SH-SY5Y (cell line): ENCODE measurements at regions not wholly inside any gene's neighbourhood (a gene's known extent, or its start where the extent isn't known, plus 50 kb on each side); places are given as distances from the start of the nearest gene placed in this dataset.

ENCODE experiments used
- GATA2 ChIP-seq: IDR thresholded peaks from 2 replicates; pipeline ENCODE4 v1.6.1; 2011; ENCODE audit warnings: mild to moderate bottlenecking, low read depth, low read length
- GATA3 ChIP-seq: IDR thresholded peaks from 2 replicates; pipeline ENCODE4 v1.6.1; 2011; ENCODE audit warnings: low read depth, mild to moderate bottlenecking, low read length, moderate library complexity

DNA sequence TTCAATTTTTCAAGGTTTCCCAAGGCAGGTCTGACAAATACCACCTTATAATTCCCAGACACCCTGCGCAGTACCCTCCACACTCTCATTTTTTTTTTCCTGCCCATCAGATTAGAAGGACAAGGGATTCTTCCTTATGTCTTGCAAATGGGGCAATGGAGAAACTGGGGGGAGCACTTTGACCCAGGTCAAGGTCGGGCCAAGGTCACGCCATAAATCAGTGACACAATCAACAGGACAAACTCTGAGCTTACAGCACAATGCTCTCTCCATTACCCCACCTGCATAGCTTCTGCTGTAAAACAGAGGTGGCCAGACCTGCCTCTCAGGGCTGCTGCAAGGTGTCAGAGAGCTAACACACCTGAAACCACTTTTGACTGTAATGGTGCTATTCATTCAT lies 254.4 kb upstream of the ZMIZ1 start:
- no peak for TF ChIP-seq GATA2
- no peak for TF ChIP-seq GATA3

DNA sequence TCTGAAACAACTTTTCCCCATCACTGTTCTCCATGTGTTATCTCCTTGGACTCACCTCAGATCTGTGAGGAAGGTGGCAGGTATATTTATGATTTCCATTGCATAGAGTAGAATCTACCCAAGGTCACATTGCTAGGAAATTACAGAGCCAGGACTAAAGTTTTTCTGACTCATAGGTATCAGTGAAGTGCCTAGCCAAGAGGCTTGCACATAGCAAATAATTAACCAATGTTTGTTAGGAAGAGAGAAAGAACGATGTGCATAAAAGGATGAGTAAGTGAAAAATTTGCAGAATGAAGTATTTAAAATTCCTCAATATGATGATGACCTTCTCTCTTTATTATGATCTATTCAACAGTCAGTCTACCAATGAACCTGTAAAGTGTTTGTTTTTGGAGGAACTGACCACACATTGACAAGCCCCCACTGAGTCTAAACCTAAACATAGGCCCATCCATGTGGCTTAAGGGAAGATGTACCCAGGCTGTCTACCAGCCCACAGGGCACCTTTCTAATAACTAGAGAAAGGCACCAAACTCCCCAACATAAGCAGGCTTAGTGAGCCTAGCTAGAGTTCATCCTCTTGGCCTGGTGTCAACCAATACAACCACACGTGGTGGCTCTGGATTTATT lies 252.9 kb upstream of the ZMIZ1 start:
- TF ChIP-seq GATA3 (no peak), GATA2 (no peak)

DNA sequence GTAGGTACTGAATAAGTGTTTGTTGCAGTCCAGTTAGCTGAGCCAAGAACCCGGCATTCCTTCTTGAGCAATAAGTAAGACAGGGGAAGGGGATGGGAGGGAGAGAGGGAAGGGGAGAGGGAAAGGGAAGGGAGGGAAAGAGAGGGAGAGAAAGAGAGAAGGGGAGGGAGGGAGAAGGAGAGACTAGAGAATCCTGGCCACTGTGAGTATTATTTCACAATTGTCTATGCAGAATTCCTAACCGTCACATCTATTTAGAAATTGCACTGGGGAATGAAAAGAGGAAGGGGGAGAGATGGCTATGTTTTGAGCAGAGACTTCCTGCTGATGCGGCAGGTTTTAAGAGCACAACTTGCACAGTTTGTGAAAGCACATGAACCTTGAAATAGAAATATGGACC lies 251.4 kb upstream of the ZMIZ1 start:
- TF ChIP-seq GATA3: no peak
- no peak for TF ChIP-seq GATA2

DNA sequence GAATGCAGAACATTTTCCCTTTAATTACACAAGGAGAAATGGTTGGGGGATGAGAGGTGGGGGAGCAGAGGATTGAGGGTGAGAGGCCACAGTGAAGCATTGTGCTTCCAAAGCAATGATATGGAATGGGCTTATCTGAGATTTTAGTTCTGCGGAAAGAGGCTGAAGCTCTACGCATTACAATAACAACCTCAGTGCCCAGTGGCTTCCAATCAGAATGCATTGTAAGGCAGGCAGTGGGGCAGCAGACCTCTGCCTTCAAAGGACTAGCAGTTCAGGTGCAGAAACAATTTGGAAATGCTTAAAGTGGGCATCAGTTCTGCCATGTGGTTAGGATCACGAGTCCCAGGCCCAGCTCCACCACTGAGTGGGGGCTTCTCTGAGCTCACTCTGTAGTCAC lies 251.0 kb upstream of the ZMIZ1 start:
- TF ChIP-seq GATA2 (no peak), GATA3 (no peak)

DNA sequence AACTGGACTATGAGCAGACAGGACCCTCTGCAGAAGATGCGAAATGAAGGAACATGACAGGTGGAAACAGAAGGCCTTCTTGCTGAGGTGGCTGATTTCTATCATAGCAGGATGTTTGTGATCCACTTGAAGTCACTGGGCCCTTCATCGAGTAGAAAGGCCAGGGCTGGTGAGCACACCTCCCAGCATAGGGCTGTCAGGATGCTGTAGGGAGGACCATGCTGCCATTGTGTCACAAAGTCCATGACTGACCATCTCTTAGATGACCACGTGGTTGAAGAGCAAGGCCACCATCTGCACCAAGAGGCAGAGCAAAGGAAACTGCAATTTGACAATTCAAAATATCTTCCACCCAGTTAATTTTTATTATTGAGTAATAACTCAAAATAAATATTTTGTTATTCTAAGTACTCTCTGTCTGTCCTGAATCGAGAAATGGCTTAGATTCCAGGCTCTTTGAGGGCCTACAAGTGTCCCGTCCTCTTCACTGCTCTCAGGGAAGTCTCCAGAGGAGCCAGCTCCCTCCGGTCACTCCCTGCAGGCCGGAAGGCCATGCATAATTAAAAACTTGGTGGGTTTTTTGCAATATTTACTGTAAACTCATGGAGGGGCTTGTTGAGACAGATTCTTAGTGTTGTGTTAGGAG lies 249.3 kb upstream of the ZMIZ1 start:
- TF ChIP-seq GATA2 (no peak), GATA3 (no peak)

DNA sequence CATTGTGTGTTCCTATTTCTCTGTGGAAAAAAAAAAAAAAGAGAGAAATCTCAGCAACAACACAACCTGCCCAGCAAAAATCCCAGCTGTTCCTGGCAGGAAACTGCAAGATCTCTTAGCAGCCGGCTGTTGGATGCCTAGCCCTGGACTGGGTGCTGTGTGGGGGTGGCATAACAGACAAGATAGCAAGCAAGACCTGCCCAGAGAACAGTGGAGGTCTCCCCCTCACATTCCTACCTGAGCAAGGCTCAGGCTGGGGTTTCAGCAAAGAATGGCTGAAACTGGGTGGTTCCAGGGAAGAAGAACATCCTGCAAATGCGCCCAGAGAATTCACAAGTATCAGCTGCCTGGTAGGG lies 248.8 kb upstream of the ZMIZ1 start:
- TF ChIP-seq GATA3 (no peak), GATA2 (no peak)

DNA sequence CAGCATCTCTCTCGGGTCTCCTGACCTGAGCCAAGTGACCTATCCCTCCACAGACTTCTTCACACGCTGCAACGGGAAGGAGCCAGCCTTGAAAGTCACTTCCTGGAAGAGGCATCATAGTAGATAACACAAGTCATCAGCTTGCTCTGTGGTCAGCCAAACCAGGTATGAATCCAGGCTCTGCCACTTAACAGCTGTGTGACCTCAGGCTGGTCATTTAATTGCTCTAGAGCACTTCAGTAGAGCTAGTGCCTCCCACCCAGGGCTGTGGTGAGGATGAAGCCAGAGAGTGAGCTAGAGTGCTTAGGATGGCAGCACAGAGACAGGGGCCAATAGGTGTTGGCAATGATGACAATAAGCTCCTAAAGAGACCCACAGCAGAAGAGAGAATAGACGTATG lies 247.7 kb upstream of the ZMIZ1 start:
- TF ChIP-seq GATA3 (no peak), GATA2 (no peak)

DNA sequence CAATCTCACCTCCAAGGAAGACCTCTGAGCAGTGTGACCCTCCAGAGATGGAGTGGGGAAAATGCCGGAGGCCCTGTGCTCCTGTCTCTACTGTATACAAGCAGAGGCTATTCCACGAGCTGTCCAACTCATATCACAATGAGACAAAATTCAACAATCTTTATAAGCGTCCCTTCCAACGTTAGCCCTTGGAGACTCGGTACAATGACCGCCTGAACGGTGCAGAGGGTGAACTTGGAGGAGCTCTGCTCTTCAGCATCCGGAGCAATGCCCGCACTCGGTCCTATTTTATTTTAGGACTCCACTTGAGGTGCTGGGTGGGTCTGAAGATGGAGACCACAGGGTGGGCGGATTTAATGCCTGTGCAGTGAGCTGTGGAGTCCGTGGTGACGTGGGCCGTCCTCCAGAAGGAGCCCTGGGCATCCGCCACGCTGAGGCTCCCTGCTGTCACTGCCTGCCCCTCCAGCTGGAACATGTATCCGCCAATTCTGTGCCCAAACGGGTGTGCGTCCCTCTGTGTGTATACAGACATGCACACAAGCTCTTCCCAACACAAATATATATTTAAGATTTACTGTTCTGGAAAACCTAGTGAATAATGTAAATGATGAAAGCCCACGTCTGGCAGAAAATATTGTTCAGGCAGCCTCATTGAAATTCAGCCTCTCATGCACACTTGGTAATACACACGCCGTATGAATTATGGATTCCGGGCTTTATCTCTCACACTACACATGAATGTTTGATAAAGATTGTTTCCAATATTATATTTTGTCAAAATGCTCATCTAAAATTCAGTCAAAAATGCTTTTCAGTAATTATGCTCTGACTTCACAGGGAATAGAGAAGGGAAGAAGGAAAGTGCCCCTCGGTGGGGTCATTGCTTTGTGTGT lies 239.9 kb upstream of the ZMIZ1 start:
- no peak for TF ChIP-seq GATA3
- TF ChIP-seq GATA2: no peak

DNA sequence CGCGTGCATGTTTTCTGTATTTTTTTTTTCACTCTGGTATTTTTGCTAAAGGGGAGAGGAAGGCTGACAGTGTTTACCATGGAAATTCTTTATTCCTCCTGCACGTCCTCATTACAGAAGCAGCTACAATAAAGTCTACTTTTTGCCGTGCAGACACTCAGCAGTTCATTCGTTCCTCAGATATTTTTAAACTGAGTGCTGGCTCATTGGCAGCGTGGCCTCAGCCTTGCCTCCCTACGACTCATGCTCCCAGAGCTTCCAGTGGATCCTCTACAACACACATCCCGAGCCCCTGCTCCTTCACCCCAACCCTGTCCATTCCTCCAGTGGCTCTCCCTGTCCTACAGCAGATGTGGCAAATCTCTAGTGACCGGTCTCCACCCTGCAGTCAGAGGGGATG lies 239.2 kb upstream of the ZMIZ1 start:
- TF ChIP-seq GATA3 (no peak), GATA2 (no peak)

DNA sequence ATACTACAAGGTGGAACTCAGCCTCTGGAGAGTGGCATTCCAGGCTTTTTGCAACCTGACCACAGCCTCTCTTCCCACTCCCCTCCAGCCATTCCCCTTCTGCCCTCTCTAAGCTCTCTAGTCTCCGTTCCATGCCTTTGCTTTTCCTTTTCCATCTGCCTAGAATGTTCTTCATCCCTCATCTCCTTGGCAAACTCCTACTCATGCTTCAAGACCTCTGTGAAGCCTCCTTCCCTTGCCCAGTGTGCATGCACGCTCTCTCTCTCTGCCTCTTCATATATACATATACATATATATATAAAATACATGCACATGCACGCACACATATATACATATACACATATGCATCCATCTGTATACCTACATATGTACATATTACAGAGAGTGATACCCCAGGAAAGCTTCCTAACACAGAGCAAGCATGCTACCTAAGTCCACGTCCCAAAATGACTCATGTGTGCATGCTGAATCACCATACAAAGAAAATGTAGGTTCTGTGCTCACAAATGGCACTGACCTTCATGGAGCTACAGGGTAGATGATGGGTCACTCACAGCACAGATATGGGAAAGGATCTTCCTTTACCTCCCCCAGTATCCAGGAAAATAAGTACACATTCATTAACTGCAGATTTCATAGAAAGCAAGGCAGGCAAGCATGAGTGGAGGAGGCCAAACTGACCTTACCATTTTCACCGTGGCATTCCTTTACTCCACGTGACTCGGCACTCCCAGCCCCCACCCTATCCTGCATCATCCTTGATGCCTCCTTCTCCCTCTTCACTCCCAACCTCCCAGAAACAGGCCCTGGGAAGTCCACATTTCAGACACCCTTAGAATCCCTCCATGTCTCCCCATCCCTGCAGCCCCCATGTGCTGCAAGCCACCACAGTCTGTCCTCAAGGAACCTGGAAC lies 238.4 kb upstream of the ZMIZ1 start:
- TF ChIP-seq GATA3: no peak
- TF ChIP-seq GATA2: no peak

DNA sequence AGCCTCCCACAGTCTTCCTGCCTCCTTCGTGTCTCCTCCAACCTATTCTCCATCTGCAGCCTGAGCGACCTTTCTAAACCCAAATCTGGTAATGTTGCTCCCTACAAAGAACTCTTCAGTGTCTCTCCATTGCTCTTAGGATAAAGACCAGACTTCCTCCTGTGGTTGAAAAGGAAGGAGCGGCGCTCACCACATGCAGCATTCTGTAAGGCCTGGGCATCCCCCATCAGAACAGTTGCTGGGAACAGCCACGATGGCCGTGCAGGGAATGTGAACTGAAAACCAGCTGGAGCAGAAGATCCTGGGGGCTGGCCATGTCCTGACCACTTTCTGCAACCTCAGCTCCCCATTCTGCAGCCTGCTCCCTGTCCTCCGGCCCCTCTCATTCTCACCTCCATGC lies 237.8 kb upstream of the ZMIZ1 start:
- TF ChIP-seq GATA2: no peak
- TF ChIP-seq GATA3: no peak

DNA sequence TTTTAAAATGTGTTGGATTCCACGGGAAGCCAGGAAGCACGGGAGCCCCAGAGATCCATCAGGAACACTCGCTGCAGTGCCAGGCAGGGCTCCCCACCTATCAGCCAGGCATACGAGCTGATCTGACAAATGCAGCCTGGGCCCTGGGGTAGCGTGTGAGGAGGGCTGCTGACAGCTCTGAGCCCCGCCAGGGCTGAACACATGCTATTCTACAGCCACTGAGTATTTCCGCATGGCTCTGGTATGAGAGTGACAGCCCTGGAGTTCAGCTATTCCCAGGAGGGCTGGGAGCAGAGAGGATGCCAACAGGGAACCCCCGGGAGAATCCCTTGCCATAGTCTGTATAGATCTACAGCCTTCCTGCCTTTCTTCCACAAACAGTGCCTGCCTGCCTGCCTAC lies 237.3 kb upstream of the ZMIZ1 start:
- TF ChIP-seq GATA3 (no peak), GATA2 (no peak)

DNA sequence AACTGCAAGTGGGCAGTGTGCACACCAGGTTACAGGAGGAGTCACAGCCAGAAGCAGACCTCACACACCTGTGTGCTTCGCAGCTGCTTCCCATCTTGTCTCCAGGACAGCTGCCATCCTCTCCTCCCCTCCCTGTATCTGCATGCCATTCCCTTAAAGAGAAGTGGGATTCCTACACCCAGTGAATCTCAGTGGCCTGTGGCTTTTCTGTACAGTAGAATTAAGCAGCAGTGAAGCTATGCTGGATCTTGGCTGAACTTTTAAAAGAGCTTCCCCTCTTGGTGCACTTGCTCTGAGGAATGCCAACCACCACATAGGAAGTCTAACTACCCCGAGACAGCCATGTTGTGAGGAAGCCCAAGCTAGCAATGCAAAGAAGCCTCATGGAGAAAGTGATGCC lies 236.5 kb upstream of the ZMIZ1 start:
- TF ChIP-seq GATA3 (no peak), GATA2 (no peak)

DNA sequence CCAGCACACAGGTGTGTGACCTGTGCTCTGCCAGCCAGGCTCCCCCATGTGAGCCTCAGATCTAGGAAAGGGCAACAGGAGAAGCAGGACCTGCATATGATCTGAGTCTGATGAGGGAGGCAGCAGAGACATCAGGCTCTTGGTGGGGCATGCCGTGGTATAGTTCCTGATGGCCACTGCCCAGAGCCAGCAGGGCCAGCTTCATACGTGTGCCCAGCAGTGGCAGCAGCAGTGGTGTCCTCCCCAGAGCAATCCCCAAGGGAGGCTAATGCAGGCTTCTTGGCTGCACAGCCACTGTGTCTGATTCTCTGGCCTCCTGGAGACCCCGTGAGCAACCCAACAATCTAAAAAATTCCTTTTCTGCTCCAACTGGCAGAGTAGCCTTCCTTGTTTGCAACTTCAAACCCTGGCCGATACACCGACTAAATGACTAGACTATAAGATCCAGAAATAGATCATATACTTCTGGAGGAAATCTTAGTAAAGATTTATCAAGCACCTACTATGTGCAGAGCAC lies 230.6 kb upstream of the ZMIZ1 start:
- TF ChIP-seq GATA2 (no peak), GATA3 (no peak)

DNA sequence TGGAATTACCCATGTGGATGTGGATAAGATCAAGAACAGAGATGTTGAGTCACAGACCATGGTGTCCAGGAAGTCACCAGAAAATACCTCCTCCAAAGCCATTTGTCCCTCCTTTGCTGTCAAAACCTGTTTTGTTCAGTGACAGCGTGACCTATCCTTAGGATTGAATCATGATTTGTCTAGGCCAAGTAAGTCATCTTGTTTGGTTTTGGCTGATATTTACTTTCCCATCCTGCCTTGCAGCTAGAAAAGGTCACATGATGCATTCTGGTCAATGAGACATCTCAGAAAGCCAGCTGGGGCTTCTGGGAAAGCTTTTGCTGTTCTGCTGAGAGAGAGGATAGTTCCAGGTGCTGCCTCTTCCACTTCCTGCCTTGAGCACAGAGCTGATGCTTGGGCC lies 225.3 kb upstream of the ZMIZ1 start:
- no peak for TF ChIP-seq GATA3
- no peak for TF ChIP-seq GATA2
